ENCODE measurements at regions not wholly inside any gene's neighbourhood (a gene's known extent, or its start where the extent isn't known, plus 50 kb on each side); places are given as distances from the start of the nearest gene placed in this dataset.

- TF ChIP-seq CTCF (conservative IDR thresholded peaks at IDR 0.05 in 1 of 2, IDR thresholded peaks at IDR 0.05 in 1 of 2; ENCODE audit: low read depth in 1 of 2, low read length in 2 of 2) (no peak), EZH2 (IDR thresholded peaks at IDR 0.05; ENCODE audit: low read length, missing control alignments) (no peak)
Measured at GRCh38 chr11:27761356-27761755, 61.1 kb upstream of the BDNF start.

Data from fibroblast of lung (primary cell).